GM13977 (cell line): ENCODE measurements at regions not wholly inside any gene's neighbourhood (a gene's known extent, or its start where the extent isn't known, plus 50 kb on each side); places are given as distances from the start of the nearest gene placed in this dataset.

Experiments used
- DNase-seq: peaks from one replicate; pipeline ENCODE4 v3.0.0; 2012; ENCODE audit warnings: low spot score
- in situ Hi-C: fragments of 300-500 bp; cut with MboI; formaldehyde crosslinking; loops from one replicate; pipeline ENCODE4 v1.12.0; 2022; ENCODE audit warnings: low sequenced_read_pairs, low pct_unique_long_range_greater_than_20kb, mixed read lengths, inconsistent platforms; ENCODE audit not compliant: unreplicated experiment
- TF ChIP-seq, protein P1 (sequence below): IDR thresholded peaks from 2 replicates; pipeline ENCODE4 v1.5.1; 2012; ENCODE audit warnings: mild to moderate bottlenecking, control low read depth; ENCODE audit not compliant: insufficient read depth; ENCODE audit errors: extremely low read depth, missing control alignments

DNA sequence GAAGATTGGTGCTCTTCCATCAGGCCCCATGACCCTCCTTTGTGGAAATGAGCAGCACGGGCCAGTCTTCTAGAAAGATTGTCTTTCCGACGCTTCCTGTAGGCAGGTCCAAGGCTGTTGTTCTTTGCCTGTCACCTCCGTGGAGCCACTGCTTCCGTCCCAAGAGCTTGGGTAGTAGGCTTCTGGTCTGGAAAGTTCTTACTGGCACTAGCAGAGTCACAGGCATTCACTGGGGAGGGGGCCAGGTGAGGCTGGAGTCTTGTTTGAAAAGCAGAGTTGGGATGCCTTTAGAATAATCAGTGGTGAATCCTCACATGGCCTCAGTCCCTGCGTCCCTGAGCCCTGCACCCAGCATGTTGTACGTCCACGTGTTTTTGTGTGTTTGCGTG is 76.2 kb upstream of the ADPGK start:
- in situ Hi-C loops: no loop called here
- no peak for DNase-seq
- TF ChIP-seq, protein P1, sequence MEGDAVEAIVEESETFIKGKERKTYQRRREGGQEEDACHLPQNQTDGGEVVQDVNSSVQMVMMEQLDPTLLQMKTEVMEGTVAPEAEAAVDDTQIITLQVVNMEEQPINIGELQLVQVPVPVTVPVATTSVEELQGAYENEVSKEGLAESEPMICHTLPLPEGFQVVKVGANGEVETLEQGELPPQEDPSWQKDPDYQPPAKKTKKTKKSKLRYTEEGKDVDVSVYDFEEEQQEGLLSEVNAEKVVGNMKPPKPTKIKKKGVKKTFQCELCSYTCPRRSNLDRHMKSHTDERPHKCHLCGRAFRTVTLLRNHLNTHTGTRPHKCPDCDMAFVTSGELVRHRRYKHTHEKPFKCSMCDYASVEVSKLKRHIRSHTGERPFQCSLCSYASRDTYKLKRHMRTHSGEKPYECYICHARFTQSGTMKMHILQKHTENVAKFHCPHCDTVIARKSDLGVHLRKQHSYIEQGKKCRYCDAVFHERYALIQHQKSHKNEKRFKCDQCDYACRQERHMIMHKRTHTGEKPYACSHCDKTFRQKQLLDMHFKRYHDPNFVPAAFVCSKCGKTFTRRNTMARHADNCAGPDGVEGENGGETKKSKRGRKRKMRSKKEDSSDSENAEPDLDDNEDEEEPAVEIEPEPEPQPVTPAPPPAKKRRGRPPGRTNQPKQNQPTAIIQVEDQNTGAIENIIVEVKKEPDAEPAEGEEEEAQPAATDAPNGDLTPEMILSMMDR: no peak

DNA sequence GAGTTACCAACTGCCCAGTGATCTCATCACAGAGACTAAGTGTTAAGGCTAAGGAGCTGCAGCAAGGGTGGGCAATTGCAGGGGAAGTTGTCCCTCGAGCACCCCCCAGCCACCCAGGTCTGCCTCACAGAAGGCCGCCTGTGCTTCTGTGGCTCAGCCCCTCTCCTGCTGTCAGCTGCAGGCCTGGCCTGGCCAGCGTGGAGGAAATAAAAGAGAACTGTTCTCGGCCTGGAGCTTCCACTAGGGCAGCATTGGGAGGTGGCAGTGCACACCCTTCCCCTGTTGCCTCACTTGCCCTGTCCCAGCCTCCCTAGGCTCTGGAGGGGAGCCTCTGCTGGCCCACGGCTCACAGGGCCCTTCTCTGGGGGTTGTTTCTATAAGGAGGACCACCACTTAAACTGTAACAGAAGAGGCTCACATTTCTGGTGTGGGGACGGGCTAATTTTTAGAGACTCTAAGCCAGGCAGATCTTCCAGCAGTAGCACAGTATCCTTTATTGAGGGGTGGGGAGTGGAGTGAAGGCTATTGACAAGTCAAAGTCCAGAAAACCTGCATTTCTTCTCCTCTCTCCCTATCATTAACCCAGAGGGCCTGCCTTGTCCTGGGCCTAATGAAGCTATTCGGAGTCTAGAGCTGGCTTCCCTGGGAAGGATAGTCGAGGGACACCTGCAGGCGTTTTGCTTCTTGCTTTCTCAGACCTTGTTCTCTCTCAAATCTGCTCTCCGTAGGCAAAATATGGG is 75.6 kb upstream of the ADPGK start:
- DNase-seq: no peak
- in situ Hi-C loops: no loop called here
- TF ChIP-seq, protein P1: no peak

DNA sequence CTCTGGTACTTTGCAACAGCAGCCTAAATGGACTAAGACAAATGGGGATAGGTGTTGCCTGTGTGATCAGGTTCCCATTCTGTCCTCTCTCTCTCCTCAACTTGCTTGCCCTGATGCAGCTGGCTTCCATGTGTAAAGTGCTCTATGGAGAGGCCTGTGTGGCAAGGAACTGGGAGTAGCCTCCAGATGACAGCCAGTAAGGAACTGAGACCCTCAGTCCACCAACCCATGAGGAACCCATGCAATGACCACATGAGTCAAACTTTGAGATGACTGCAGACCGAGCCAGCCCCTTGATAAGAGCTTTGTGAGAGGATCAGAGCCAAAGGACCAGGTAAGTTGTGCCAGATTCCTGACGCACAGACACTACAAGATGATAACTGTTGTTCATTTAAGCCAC is 74.6 kb upstream of the ADPGK start:
- in situ Hi-C loops: no loop called here
- TF ChIP-seq, protein P1: no peak

GRCh38 chr15:72857331-72858063 is 73.9 kb upstream of the ADPGK start:
- DNase-seq: no peak
- TF ChIP-seq, protein P1: no peak

More for the DNA sequence above, 74.6 kb upstream of the ADPGK start:
- DNase-seq: no peak

GRCh38 chr15:72856549-72857040 is 73.0 kb upstream of the ADPGK start:
- no peak for DNase-seq
- TF ChIP-seq, protein P1: no peak
- in situ Hi-C loops: no loop called here

More at GRCh38 chr15:72857331-72858063, 73.9 kb upstream of the ADPGK start:
- in situ Hi-C loops: no loop called here

DNA sequence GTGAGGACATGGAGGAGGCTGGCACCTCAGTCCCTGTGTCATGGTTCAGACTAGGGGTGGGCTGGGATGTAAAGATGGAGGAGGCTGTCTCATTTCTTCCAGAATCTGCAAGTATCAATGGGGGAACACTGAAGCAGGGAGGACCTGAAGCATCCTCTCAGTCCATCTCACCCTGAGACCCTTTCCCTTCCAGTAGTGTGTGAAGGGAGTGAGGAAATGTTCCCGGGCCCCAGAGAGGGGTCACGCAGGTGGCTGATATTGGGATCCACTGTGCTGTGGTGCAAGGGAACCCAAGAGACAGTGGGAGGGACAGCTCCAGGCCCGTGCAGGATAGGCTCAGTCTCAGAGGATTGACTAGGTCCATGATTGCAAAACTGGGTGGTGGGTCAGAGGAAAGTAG is 72.2 kb upstream of the ADPGK start:
- TF ChIP-seq, protein P1: no peak
- no peak for DNase-seq
- in situ Hi-C loops: no loop called here
